Fibroblast of lung (primary cell): ENCODE measurements at regions not wholly inside any gene's neighbourhood (a gene's known extent, or its start where the extent isn't known, plus 50 kb on each side); places are given as distances from the start of the nearest gene placed in this dataset.

ENCODE experiments used
- DNase-seq, 2 donors: peaks; one replicate each; pipeline versions ENCODE4 v3.0.0 to v3.0.0-alpha.2; 2010; ENCODE audit warnings: low read depth in 2 of 2
- H2AFZ ChIP-seq: 2 replicates; pipeline ENCODE4 v1.5.1; 2012; ENCODE audit warnings: low read length, control low read depth, inconsistent platforms
- H3K27ac ChIP-seq: 2 replicates; pipeline ENCODE4 v1.5.1; 2011; ENCODE audit warnings: low read length, control low read depth; ENCODE audit not compliant: insufficient read depth
- H3K27me3 ChIP-seq: 2 replicates; pipeline ENCODE4 v1.5.1; 2011; ENCODE audit warnings: mild to moderate bottlenecking, low read length; ENCODE audit not compliant: control insufficient read depth, insufficient read depth
- H3K36me3 ChIP-seq: 2 replicates; pipeline ENCODE4 v1.5.1; 2011; ENCODE audit warnings: low read length; ENCODE audit not compliant: control insufficient read depth, insufficient read depth
- H3K4me1 ChIP-seq: 2 replicates; pipeline ENCODE4 v1.5.1; 2011; ENCODE audit warnings: low read length; ENCODE audit not compliant: control insufficient read depth, insufficient read depth; ENCODE audit errors: extremely low read depth
- H3K4me2 ChIP-seq: 2 replicates; pipeline ENCODE4 v1.5.1; 2011; ENCODE audit warnings: low read length, control low read depth; ENCODE audit not compliant: insufficient read depth; ENCODE audit errors: extremely low read depth
- H3K4me3 ChIP-seq, 4 experiments: fragments of 200-600 bp in 1 of 4; sonication (generic) in 1 of 4; replicated peaks in 1 of 4; 2 replicates each; pipeline ENCODE4 v1.5.1; 2011 to 2016; ENCODE audit warnings: low read length in 4 of 4, low read depth in 3 of 4, mild to moderate bottlenecking in 3 of 4, control low read depth in 2 of 4, inconsistent platforms in 1 of 4, mixed read lengths in 1 of 4; ENCODE audit not compliant: insufficient read depth in 1 of 4; ENCODE audit errors: control extremely low read depth in 1 of 4
- H3K79me2 ChIP-seq: 2 replicates; pipeline ENCODE4 v1.5.1; 2012; ENCODE audit warnings: mild to moderate bottlenecking, low read length, inconsistent platforms; ENCODE audit not compliant: control insufficient read depth, insufficient read depth
- H3K9ac ChIP-seq: 2 replicates; pipeline ENCODE4 v1.5.1; 2011; ENCODE audit warnings: mild to moderate bottlenecking, low read length, control low read depth; ENCODE audit not compliant: insufficient read depth
- H3K9me3 ChIP-seq: 2 replicates; pipeline ENCODE4 v1.5.1; 2012; ENCODE audit warnings: low read depth, low read length; ENCODE audit not compliant: control insufficient read depth, insufficient read depth
- H4K20me1 ChIP-seq: 2 replicates; pipeline ENCODE4 v1.5.1; 2011; ENCODE audit warnings: low read length; ENCODE audit not compliant: control insufficient read depth, insufficient read depth; ENCODE audit errors: extremely low read depth
- CTCF ChIP-seq, 2 donors: IDR thresholded peaks in 1 of 2; conservative IDR thresholded peaks in 1 of 2; 1 replicate in 1 of 2; 2 replicates in 1 of 2; pipeline ENCODE4 v1.5.1; 2011 to 2012; ENCODE audit warnings: low read length in 2 of 2, control low read depth in 1 of 2, inconsistent platforms in 1 of 2, low read depth in 1 of 2, mild to moderate bottlenecking in 1 of 2
- EZH2 ChIP-seq: IDR thresholded peaks from 2 replicates; pipeline ENCODE4 v1.5.1; 2012; ENCODE audit warnings: low read length, control low read depth, mild to moderate bottlenecking; ENCODE audit errors: missing control alignments

GRCh38 chrX:94430091-94430490 lies 756.1 kb downstream of the FAM133A start:
- DNase-seq, result no peak
- Histone ChIP-seq H3K27ac (no peak overlapping the region), H3K4me1 (no peaks in the 10 kb centered on the region), H3K9ac (no peak overlapping the region), H3K9me3 (no peaks in the 10 kb centered on the region), H3K36me3 (no peaks in the 10 kb centered on the region), H2AFZ (no peak overlapping the region), H3K4me2 (no peak overlapping the region), H3K4me3 (no peak overlapping the region), H3K79me2 (no peaks in the 10 kb centered on the region), H4K20me1 (no peaks in the 10 kb centered on the region), H3K27me3 (no peaks in the 10 kb centered on the region)
- TF ChIP-seq CTCF (conservative IDR thresholded peaks at IDR 0.05 in 1 of 2, IDR thresholded peaks at IDR 0.05 in 1 of 2; ENCODE audit: low read depth in 1 of 2, low read length in 2 of 2), result no peak
- no peak for TF ChIP-seq EZH2

GRCh38 chrX:94435799-94436198 lies 761.8 kb downstream of the FAM133A start:
- H3K79me2 ChIP-seq, result no peaks in the 10 kb centered on the region
- H3K4me3 ChIP-seq, result no peak overlapping the region
- no peaks in the 10 kb centered on the region for H3K4me1 ChIP-seq
- DNase-seq, result no peak
- no peak overlapping the region for H3K9ac ChIP-seq
- H3K9me3 ChIP-seq, result no peaks in the 10 kb centered on the region
- no peaks in the 10 kb centered on the region for H3K36me3 ChIP-seq
- H2AFZ ChIP-seq, result no peak overlapping the region
- H3K4me2 ChIP-seq, result no peak overlapping the region
- no peaks in the 10 kb centered on the region for H3K27me3 ChIP-seq
- TF ChIP-seq CTCF (conservative IDR thresholded peaks at IDR 0.05 in 1 of 2, IDR thresholded peaks at IDR 0.05 in 1 of 2; ENCODE audit: low read depth in 1 of 2, low read length in 2 of 2) (no peak), EZH2 (no peak)
- H4K20me1 ChIP-seq, result no peaks in the 10 kb centered on the region
- no peak overlapping the region for H3K27ac ChIP-seq

- no peaks in the 10 kb centered on the region for H4K20me1 ChIP-seq
- H3K36me3 ChIP-seq, result no peaks in the 10 kb centered on the region
- no peak overlapping the region for H3K4me2 ChIP-seq
- no peak overlapping the region for H3K9ac ChIP-seq
- H3K27me3 ChIP-seq, result no peaks in the 10 kb centered on the region
- no peak overlapping the region for H2AFZ ChIP-seq
- H3K4me3 ChIP-seq, result no peak overlapping the region
- TF ChIP-seq EZH2, result no peak
- no peak for TF ChIP-seq CTCF (conservative IDR thresholded peaks at IDR 0.05 in 1 of 2, IDR thresholded peaks at IDR 0.05 in 1 of 2; ENCODE audit: low read depth in 1 of 2, low read length in 2 of 2)
- DNase-seq, result no peak
- H3K79me2 ChIP-seq, result no peaks in the 10 kb centered on the region
- no peaks in the 10 kb centered on the region for H3K4me1 ChIP-seq
- no peak overlapping the region for H3K27ac ChIP-seq
- H3K9me3 ChIP-seq, result no peaks in the 10 kb centered on the region
Observed at GRCh38 chrX:94454159-94454558, 780.2 kb downstream of the FAM133A start.
